Thyroid gland (tissue), 4 donors: ENCODE measurements at regions not wholly inside any gene's neighbourhood (a gene's known extent, or its start where the extent isn't known, plus 50 kb on each side); places are given as distances from the start of the nearest gene placed in this dataset.

ENCODE experiments used
- DNase-seq, 2 donors: peaks; one replicate each; pipeline ENCODE4 v3.0.0-alpha.2; 2019
- H3K27ac ChIP-seq, 3 donors: fragments of 200-600 bp; sonication (generic); 1 replicate in 2 of 3; 2 replicates in 1 of 3; pipeline ENCODE4 v1.5.1; 2016 to 2019; ENCODE audit warnings: mild to moderate bottlenecking in 1 of 3, moderate library complexity in 1 of 3
- H3K27me3 ChIP-seq: fragments of 200-600 bp; sonication (generic); one replicate; pipeline ENCODE4 v1.5.1; 2019
- H3K36me3 ChIP-seq, 2 donors: fragments of 200-600 bp; sonication (generic); one replicate each; pipeline ENCODE4 v1.5.1; 2016 to 2019
- H3K4me1 ChIP-seq, 2 donors: fragments of 200-600 bp; sonication (generic); one replicate each; pipeline ENCODE4 v1.5.1; 2017 to 2019
- H3K4me3 ChIP-seq, 3 donors: fragments of 200-600 bp; sonication (generic); replicated peaks in 1 of 3; 1 replicate in 2 of 3; 2 replicates in 1 of 3; pipeline ENCODE4 v1.5.1; 2016; ENCODE audit warnings: mild to moderate bottlenecking in 1 of 3
- H3K9me3 ChIP-seq: fragments of 200-600 bp; sonication (generic); one replicate; pipeline ENCODE4 v1.5.1; 2017
- CTCF ChIP-seq, 6 experiments: fragments of 200-600 bp in 3 of 6; fragments of 450-650 bp in 3 of 6; sonication (generic) in 3 of 6; IDR thresholded peaks; one replicate each; pipeline ENCODE4 v1.5.1; 2016 to 2019; ENCODE audit warnings: antibody characterized with exemption in 6 of 6, mild to moderate bottlenecking in 2 of 6, inconsistent platforms in 1 of 6, moderate library complexity in 1 of 6
- POLR2A ChIP-seq, 2 donors: fragments of 450-650 bp; IDR thresholded peaks; one replicate each; pipeline ENCODE4 v1.6.1; 2017; ENCODE audit warnings: antibody characterized with exemption in 2 of 2, mild to moderate bottlenecking in 2 of 2, moderate library complexity in 1 of 2
- WGBS, 2 donors: methylation state at CpG; one replicate each; pipeline ENCODE4 v1.1.5; 2017; 5-methylcytosine and 5-hydroxymethylcytosine counted together
- intact Hi-C: fragments of 100-400 bp; cut with DNase I; formaldehyde crosslinking; loops from one replicate; pipeline ENCODE4 v1.15.1; 2023

GRCh38 chr16:73858326-73858725 lies 438.3 kb upstream of the PSMD7 start:
- intact Hi-C loops = no loop called here
- H3K4me3 ChIP-seq = no peak overlapping the region
- no peaks in the 10 kb centered on the region for H3K9me3 ChIP-seq
- no peaks in the 10 kb centered on the region for H3K36me3 ChIP-seq
- no peak for TF ChIP-seq POLR2A (IDR thresholded peaks at IDR 0.05)
- no peak for TF ChIP-seq CTCF (IDR thresholded peaks at IDR 0.05)
- H3K27ac ChIP-seq = no peak overlapping the region
- H3K27me3 ChIP-seq = no peaks in the 10 kb centered on the region
- no peak for DNase-seq
- WGBS, 2 donors = 89 to 92% methylated on average over 2 of the region's 2 CpGs
- H3K4me1 ChIP-seq = no peaks in the 10 kb centered on the region

GRCh38 chr16:73853968-73854367 lies 442.6 kb upstream of the PSMD7 start:
- 93 to 94% methylated on average over 5 of the region's 5 CpGs for WGBS, 2 donors
- H3K9me3 ChIP-seq = no peaks in the 10 kb centered on the region
- H3K27ac ChIP-seq = no peak overlapping the region
- H3K27me3 ChIP-seq = no peaks in the 10 kb centered on the region
- no peaks in the 10 kb centered on the region for H3K4me1 ChIP-seq
- intact Hi-C loops = no loop called here
- H3K36me3 ChIP-seq = no peaks in the 10 kb centered on the region
- no peak for DNase-seq
- no peak overlapping the region for H3K4me3 ChIP-seq
- TF ChIP-seq CTCF (IDR thresholded peaks at IDR 0.05) (no peak), POLR2A (IDR thresholded peaks at IDR 0.05) (no peak)

- DNase-seq = no peak
- H3K4me1 ChIP-seq = no peaks in the 10 kb centered on the region
These were observed 444.1 kb upstream of the PSMD7 start for GRCh38 chr16:73852561-73852960.

GRCh38 chr16:73848993-73849392 lies 447.6 kb upstream of the PSMD7 start:
- DNase-seq = no peak
- Histone ChIP-seq H3K27ac (no peak overlapping the region), H3K27me3 (no peaks in the 10 kb centered on the region), H3K4me3 (no peak overlapping the region), H3K36me3 (no peaks in the 10 kb centered on the region), H3K4me1 (no peaks in the 10 kb centered on the region), H3K9me3 (no peaks in the 10 kb centered on the region)
- TF ChIP-seq POLR2A (IDR thresholded peaks at IDR 0.05) = no peak
- TF ChIP-seq CTCF (IDR thresholded peaks at IDR 0.05) = no peak
- WGBS, 2 donors = 79 to 80% methylated on average over 4 of the region's 4 CpGs
- intact Hi-C loops = no loop called here

More at GRCh38 chr16:73852561-73852960, 444.1 kb upstream of the PSMD7 start:
- no peak overlapping the region for H3K4me3 ChIP-seq
- WGBS, 2 donors = 84 to 87% methylated on average over 1 of the region's 1 CpG
- no peak overlapping the region for H3K27ac ChIP-seq
- H3K9me3 ChIP-seq = no peaks in the 10 kb centered on the region
- TF ChIP-seq POLR2A (IDR thresholded peaks at IDR 0.05) (no peak), CTCF (IDR thresholded peaks at IDR 0.05) (no peak)
- intact Hi-C loops = no loop called here
- no peaks in the 10 kb centered on the region for H3K27me3 ChIP-seq
- H3K36me3 ChIP-seq = no peaks in the 10 kb centered on the region

GRCh38 chr16:73847090-73847489 lies 449.5 kb upstream of the PSMD7 start:
- no peak for DNase-seq
- intact Hi-C loops = no loop called here
- no peak for TF ChIP-seq CTCF (IDR thresholded peaks at IDR 0.05)
- no peak for TF ChIP-seq POLR2A (IDR thresholded peaks at IDR 0.05)
- no peaks in the 10 kb centered on the region for H3K36me3 ChIP-seq
- no peaks in the 10 kb centered on the region for H3K9me3 ChIP-seq
- WGBS, 2 donors = 91 to 93% methylated on average over 3 of the region's 3 CpGs
- H3K4me1 ChIP-seq = no peaks in the 10 kb centered on the region
- H3K27me3 ChIP-seq = no peaks in the 10 kb centered on the region
- no peak overlapping the region for H3K27ac ChIP-seq
- H3K4me3 ChIP-seq = no peak overlapping the region
